Subcutaneous abdominal adipose tissue (tissue), 5 donors: ENCODE measurements at regions not wholly inside any gene's neighbourhood (a gene's known extent, or its start where the extent isn't known, plus 50 kb on each side); places are given as distances from the start of the nearest gene placed in this dataset.

ENCODE experiments used
- H3K27ac ChIP-seq: one replicate; pipeline ENCODE4 v1.7.0; 2013; ENCODE audit warnings: low read depth, mild to moderate bottlenecking, inconsistent platforms, low read length, moderate library complexity
- H3K27me3 ChIP-seq, 5 donors: one replicate each; pipeline ENCODE4 v1.7.0; 2013; ENCODE audit warnings: low read length in 5 of 5, inconsistent platforms in 1 of 5; ENCODE audit not compliant: control insufficient read depth in 5 of 5, insufficient read depth in 4 of 5
- H3K36me3 ChIP-seq, 5 donors: one replicate each; pipeline ENCODE4 v1.7.0; 2013; ENCODE audit warnings: low read length in 5 of 5; ENCODE audit not compliant: control insufficient read depth in 5 of 5, insufficient read depth in 5 of 5
- H3K4me1 ChIP-seq, 5 donors: one replicate each; pipeline ENCODE4 v1.7.0; 2013; ENCODE audit warnings: low read length in 5 of 5, mild to moderate bottlenecking in 3 of 5, moderate library complexity in 1 of 5; ENCODE audit not compliant: control insufficient read depth in 5 of 5, insufficient read depth in 5 of 5
- H3K4me3 ChIP-seq, 5 donors: one replicate each; pipeline ENCODE4 v1.7.0; 2013; ENCODE audit warnings: low read length in 5 of 5, low read depth in 1 of 5
- H3K9ac ChIP-seq, 5 donors: one replicate each; pipeline ENCODE4 v1.7.0; 2013; ENCODE audit warnings: low read length in 5 of 5, mild to moderate bottlenecking in 4 of 5, moderate library complexity in 3 of 5
- H3K9me3 ChIP-seq, 5 donors: one replicate each; pipeline ENCODE4 v1.7.0; 2013; ENCODE audit warnings: low read length in 5 of 5; ENCODE audit not compliant: control insufficient read depth in 5 of 5
- donor health status: healthy.
- donor health status: healthy.
- donor health status: healthy.
- donor health status: healthy.
- donor health status: healthy.

- Histone ChIP-seq H3K4me1 (peaks cover 0 to 3% (median 0%) of the 10 kb centered on the region in 5 donors), H3K9me3 (no peaks in the 10 kb centered on the region), H3K27ac (no peak overlapping the region), H3K36me3 (no peaks in the 10 kb centered on the region), H3K9ac (no peak overlapping the region), H3K4me3 (no peak overlapping the region), H3K27me3 (peaks cover 0 to 3% (median 0%) of the 10 kb centered on the region in 5 donors)
These were observed 314.9 kb downstream of the RPS24 start for GRCh38 chr10:78348411-78349164.

- Histone ChIP-seq H3K27ac (no peak overlapping the region), H3K9me3 (no peaks in the 10 kb centered on the region), H3K27me3 (peaks cover 0 to 3% (median 0%) of the 10 kb centered on the region in 5 donors), H3K4me1 (peaks cover 0 to 3% (median 0%) of the 10 kb centered on the region in 5 donors), H3K9ac (no peak overlapping the region), H3K4me3 (no peak overlapping the region), H3K36me3 (no peaks in the 10 kb centered on the region)
These were observed 315.5 kb downstream of the RPS24 start for GRCh38 chr10:78349165-78349516.

GRCh38 chr10:78349911-78350663, 316.4 kb downstream of the RPS24 start:
- H3K4me1 ChIP-seq = peaks cover 0 to 3% (median 0%) of the 10 kb centered on the region in 5 donors
- no peak overlapping the region for H3K9ac ChIP-seq
- no peaks in the 10 kb centered on the region for H3K9me3 ChIP-seq
- no peaks in the 10 kb centered on the region for H3K36me3 ChIP-seq
- peaks cover 0 to 3% (median 0%) of the 10 kb centered on the region in 5 donors for H3K27me3 ChIP-seq
- H3K4me3 ChIP-seq = no peak overlapping the region
- H3K27ac ChIP-seq = no peak overlapping the region

- Histone ChIP-seq H3K36me3 (no peaks in the 10 kb centered on the region), H3K4me1 (no peaks in the 10 kb centered on the region), H3K9ac (no peak overlapping the region), H3K27ac (no peak overlapping the region), H3K27me3 (peaks cover 0 to 3% (median 0%) of the 10 kb centered on the region in 5 donors), H3K4me3 (no peak overlapping the region), H3K9me3 (no peaks in the 10 kb centered on the region)
These were observed 317.6 kb downstream of the RPS24 start for GRCh38 chr10:78351283-78351682.

GRCh38 chr10:78351809-78352208, 318.1 kb downstream of the RPS24 start:
- H3K9ac ChIP-seq = no peak overlapping the region
- peaks cover 0 to 2% (median 0%) of the 10 kb centered on the region in 5 donors for H3K4me1 ChIP-seq
- H3K27ac ChIP-seq = no peak overlapping the region
- H3K27me3 ChIP-seq = peaks cover 0 to 3% (median 0%) of the 10 kb centered on the region in 5 donors
- no peaks in the 10 kb centered on the region for H3K9me3 ChIP-seq
- no peaks in the 10 kb centered on the region for H3K36me3 ChIP-seq
- no peak overlapping the region for H3K4me3 ChIP-seq

GRCh38 chr10:78353636-78354035, 320.0 kb downstream of the RPS24 start:
- peaks cover 0 to 7% (median 4%) of the 10 kb centered on the region in 5 donors for H3K4me1 ChIP-seq
- no peak overlapping the region for H3K27ac ChIP-seq
- H3K9me3 ChIP-seq = no peaks in the 10 kb centered on the region
- H3K36me3 ChIP-seq = no peaks in the 10 kb centered on the region
- peaks cover 0 to 3% (median 0%) of the 10 kb centered on the region in 5 donors for H3K27me3 ChIP-seq
- H3K4me3 ChIP-seq = no peak overlapping the region
- H3K9ac ChIP-seq = no peak overlapping the region

- no peak overlapping the region for H3K27ac ChIP-seq
- H3K36me3 ChIP-seq = no peaks in the 10 kb centered on the region
- H3K27me3 ChIP-seq = peaks cover 0 to 4% (median 0%) of the 10 kb centered on the region in 5 donors
- H3K9me3 ChIP-seq = no peaks in the 10 kb centered on the region
- H3K4me3 ChIP-seq = no peak overlapping the region
- H3K4me1 ChIP-seq = peaks cover 0 to 7% (median 4%) of the 10 kb centered on the region in 5 donors
- no peak overlapping the region for H3K9ac ChIP-seq
These were observed 320.4 kb downstream of the RPS24 start for GRCh38 chr10:78354101-78354500.

- no peak overlapping the region for H3K27ac ChIP-seq
- no peaks in the 10 kb centered on the region for H3K36me3 ChIP-seq
These were observed 322.7 kb downstream of the RPS24 start for GRCh38 chr10:78356291-78356900.

GRCh38 chr10:78357141-78358063, 323.7 kb downstream of the RPS24 start:
- Histone ChIP-seq H3K4me3 (no peak overlapping the region), H3K4me1 (peaks cover 0 to 12% (median 5%) of the 10 kb centered on the region in 5 donors), H3K27ac (no peak overlapping the region)

More at GRCh38 chr10:78356291-78356900, 322.7 kb downstream of the RPS24 start:
- no peaks in the 10 kb centered on the region for H3K9me3 ChIP-seq
- H3K4me1 ChIP-seq = peaks cover 0 to 7% (median 4%) of the 10 kb centered on the region in 5 donors
- no peak overlapping the region for H3K9ac ChIP-seq
- peaks cover 0 to 6% (median 3%) of the 10 kb centered on the region in 5 donors for H3K27me3 ChIP-seq
- H3K4me3 ChIP-seq = no peak overlapping the region

More at GRCh38 chr10:78357141-78358063, 323.7 kb downstream of the RPS24 start:
- H3K36me3 ChIP-seq = no peaks in the 10 kb centered on the region
- H3K9me3 ChIP-seq = no peaks in the 10 kb centered on the region
- H3K27me3 ChIP-seq = peaks cover 0 to 6% (median 3%) of the 10 kb centered on the region in 5 donors
- no peak overlapping the region for H3K9ac ChIP-seq
